Tibial nerve (tissue), 3 donors: ENCODE measurements at regions not wholly inside any gene's neighbourhood (a gene's known extent, or its start where the extent isn't known, plus 50 kb on each side); places are given as distances from the start of the nearest gene placed in this dataset.

Source experiments
- POLR2A ChIP-seq, 2 donors: fragments of 450-650 bp; IDR thresholded peaks; one replicate each; pipeline ENCODE4 v1.6.1; 2017; ENCODE audit warnings: antibody characterized with exemption in 2 of 2, mild to moderate bottlenecking in 2 of 2, moderate library complexity in 2 of 2
- TF ChIP-seq, protein P1 (sequence below), 5 experiments: fragments of 200-600 bp in 3 of 5; fragments of 450-650 bp in 2 of 5; sonication (generic) in 3 of 5; IDR thresholded peaks; one replicate each; pipeline ENCODE4 v1.5.1; 2016 to 2019; ENCODE audit warnings: antibody characterized with exemption in 5 of 5, mild to moderate bottlenecking in 3 of 5, moderate library complexity in 2 of 5

GRCh38 chr5:160940725-160941124 lies 88.7 kb upstream of the ATP10B start:
- no peak for TF ChIP-seq POLR2A (IDR thresholded peaks at IDR 0.05)
- TF ChIP-seq, protein P1, sequence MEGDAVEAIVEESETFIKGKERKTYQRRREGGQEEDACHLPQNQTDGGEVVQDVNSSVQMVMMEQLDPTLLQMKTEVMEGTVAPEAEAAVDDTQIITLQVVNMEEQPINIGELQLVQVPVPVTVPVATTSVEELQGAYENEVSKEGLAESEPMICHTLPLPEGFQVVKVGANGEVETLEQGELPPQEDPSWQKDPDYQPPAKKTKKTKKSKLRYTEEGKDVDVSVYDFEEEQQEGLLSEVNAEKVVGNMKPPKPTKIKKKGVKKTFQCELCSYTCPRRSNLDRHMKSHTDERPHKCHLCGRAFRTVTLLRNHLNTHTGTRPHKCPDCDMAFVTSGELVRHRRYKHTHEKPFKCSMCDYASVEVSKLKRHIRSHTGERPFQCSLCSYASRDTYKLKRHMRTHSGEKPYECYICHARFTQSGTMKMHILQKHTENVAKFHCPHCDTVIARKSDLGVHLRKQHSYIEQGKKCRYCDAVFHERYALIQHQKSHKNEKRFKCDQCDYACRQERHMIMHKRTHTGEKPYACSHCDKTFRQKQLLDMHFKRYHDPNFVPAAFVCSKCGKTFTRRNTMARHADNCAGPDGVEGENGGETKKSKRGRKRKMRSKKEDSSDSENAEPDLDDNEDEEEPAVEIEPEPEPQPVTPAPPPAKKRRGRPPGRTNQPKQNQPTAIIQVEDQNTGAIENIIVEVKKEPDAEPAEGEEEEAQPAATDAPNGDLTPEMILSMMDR (IDR thresholded peaks at IDR 0.05) = no peak
